ENCODE measurements at regions not wholly inside any gene's neighbourhood (a gene's known extent, or its start where the extent isn't known, plus 50 kb on each side); places are given as distances from the start of the nearest gene placed in this dataset.
"Not testable (repeated sequence)": the region's sequence is repeated elsewhere in the genome, so short reads cannot be mapped to it uniquely, and the experiment has no call there.

- no peak for DNase-seq
Observed at GRCh38 chr2:173678186-173678585, 287.0 kb downstream of the SP3 start.

GRCh38 chr2:173680574-173680973, 284.6 kb downstream of the SP3 start:
- no peak for DNase-seq

DNA sequence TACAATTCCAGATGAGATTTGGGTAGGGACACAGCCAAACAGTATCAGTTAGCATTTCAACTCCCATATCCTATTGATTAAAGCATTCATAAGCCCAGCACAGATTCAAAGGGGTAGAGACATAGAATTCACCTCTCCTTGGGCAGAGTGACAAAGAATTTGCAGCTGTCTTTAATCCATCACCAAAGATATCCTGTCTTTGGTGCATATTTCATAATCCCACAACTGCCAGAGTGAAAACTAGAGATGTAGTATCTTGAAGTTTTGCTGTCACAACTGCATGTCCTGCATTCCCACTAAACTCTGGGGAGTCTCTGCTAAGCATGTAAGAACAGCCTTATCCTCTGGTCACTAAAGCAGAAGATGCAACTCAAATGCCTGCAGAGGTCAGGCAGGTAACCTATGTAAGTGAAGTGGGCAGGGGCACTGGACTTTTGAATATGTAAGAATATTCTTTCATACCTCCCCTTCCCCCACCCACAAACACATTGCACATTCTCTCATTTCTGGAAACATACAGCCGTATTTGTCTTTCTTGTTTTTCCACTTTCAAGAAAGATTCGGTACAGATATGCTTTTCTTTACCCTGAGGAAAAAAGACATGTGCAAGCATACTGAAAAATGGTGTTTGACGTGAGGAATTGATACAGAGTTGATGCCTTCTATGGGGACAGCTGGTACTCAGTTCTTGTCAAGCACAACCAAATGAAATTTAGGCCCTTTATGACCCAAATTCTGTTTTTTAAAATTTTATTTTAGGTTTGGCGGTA, 283.1 kb downstream of the SP3 start:
- DNase-seq = no peak

DNA sequence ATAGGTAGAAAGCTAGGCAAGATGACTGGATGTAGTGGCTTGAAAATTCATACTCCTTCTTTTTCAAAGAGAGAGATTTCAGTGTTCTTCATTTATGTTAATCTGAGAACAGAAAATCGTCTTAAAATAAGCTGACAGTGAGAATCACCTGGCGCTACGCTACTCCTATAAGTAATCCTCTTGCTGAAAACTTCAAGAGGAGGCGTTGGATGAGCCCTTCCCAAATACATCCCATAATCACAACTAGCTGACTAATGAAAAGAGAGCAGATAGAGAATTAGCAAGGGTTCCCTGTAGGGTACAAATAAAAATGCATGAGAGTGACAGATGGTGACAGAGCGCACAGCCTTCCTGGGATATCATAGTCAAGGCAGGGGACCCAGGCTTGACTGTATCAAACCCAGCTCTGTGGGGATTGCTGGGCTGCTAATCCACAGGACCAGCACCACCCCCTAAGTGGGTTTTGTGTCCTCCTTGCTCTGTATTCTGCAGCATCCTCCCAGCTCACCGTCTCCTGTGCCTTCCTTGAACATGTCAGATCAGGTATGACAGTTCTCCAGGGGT, 280.2 kb downstream of the SP3 start:
- DNase-seq = no peak

GRCh38 chr2:173690349-173690748, 274.8 kb downstream of the SP3 start:
- no peak for DNase-seq

DNA sequence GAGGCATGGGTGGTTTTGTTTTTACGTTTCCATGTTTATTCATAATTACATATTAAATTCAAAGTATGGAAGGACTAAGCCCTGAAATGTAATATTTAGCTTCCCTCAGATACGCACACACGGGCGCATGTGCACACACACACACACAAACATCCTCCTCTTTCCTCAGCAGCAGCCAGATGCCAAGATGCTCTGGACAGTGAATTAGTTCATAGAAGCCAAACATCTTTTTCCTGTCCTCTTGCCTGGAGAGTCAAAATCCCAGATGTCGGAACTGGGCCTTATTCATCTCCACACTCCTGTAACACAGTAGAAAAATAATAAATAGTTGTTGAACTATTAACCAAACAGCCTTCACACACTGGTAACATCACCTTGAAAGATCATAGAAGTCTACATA, 273.1 kb downstream of the SP3 start:
- no peak for DNase-seq

DNA sequence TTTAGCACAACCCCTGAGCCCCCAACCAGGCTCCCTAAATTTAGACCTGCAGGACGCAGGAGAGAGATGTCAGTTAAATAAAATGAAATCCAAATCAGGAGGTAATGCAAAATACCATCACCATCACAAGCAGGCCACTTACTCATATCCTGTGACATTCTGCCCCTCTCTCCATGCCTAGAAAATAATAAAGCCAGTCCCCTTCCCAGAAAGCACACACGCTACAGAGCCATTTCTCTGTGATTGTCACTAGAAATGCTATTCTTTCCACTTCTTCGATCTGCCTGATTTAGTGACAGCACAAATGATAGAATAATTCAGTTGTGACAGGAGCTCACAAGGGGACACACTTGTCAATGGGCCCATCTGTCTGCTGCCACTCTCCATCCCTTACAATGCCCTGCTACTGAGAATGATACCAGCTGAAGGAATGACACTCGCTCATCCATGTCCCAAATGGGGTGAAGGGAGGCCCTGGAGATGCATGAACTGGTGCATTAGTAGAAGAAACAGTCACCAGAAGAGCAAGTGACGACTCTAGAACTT, 272.1 kb downstream of the SP3 start:
- no peak for DNase-seq

- DNase-seq = no peak
Observed at GRCh38 chr2:173696274-173696673, 268.9 kb downstream of the SP3 start.

DNA sequence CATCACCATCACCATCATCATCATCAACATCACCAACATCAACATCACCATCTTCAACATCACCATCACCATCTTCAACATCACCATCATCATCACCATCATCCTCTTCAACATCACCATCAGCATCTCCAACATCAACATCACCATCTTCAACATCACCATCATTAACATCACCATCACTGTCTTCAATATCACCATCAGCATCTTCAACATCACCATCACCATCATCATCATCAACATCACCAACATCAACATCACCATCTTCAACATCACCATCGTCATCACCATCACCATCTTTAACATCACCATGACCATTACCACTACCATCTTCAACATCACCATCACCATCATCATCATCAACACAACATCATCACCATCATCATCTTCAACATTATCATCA, 267.2 kb downstream of the SP3 start:
- no peak for DNase-seq

DNA sequence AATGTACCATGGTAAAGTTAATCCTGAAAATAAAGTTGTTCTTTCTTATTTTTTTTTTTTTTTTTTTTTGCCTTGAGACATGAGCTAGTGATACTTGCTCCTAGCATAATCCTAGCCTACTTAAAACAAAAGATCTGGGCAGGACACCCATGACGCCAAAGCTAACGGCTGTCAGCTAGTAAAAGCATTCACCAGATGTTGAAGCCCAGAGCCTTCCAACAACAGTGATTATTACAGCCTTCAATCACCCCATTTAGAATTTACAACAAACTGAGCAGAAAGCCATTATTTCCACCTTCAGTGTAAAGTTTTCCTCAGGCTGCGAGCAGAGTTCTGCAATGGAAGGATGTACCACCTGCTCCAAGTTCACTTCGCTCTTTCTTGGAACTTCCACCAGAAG, 259.5 kb downstream of the SP3 start:
- no peak for DNase-seq

- DNase-seq = no peak
Observed at GRCh38 chr2:173706936-173707335, 258.2 kb downstream of the SP3 start.

GRCh38 chr2:173708806-173709205, 256.4 kb downstream of the SP3 start:
- no peak for DNase-seq

- DNase-seq = no peak
Observed at GRCh38 chr2:173711816-173712215, 253.4 kb downstream of the SP3 start.

- no peak for DNase-seq
Observed at GRCh38 chr2:173713904-173714555, 251.1 kb downstream of the SP3 start.

- no peak for DNase-seq
Observed at GRCh38 chr2:173715441-173715840, 249.7 kb downstream of the SP3 start.

- DNase-seq = no peak
Observed at GRCh38 chr2:173716458-173717052, 248.6 kb downstream of the SP3 start.

GRCh38 chr2:173719471-173719870, 245.7 kb downstream of the SP3 start:
- DNase-seq = no peak

DNA sequence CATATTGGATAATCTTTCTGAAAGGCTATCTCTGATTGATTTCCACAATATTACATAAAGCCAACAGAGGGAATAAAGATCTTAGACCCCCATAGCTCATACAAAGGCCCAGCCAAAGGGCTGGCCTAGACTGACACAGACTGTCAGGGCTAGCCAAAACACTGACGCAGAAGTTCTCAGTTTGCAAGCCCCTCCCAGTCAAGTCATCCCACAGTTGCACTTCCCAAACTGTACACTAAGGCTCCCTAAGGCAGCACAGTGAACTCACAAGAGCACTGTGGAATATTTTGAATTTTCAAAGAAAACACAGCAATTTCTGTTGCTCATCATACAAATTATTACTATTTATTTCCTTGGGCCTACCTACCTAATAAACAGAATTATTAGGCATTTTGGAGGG, 244.9 kb downstream of the SP3 start:
- no peak for DNase-seq

DNA sequence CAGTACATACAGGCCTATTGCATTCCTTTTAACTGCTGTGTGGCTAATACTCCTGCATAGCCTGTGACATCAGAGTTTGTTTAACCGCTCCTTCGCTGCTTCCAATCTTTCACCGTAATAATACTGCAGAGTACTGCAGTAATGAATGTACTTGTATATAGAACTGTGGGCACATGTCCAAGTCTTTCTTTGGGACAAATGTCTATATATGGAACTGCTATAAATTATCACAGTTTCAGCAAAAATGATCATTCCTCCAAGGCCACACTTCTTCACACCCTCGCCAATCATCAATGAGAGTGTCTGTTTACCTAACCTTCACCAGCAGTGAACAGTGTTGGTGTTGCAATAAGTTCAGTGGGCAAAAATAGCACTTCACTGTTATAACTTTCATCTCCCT, 230.4 kb downstream of the SP3 start:
- no peak for DNase-seq

DNA sequence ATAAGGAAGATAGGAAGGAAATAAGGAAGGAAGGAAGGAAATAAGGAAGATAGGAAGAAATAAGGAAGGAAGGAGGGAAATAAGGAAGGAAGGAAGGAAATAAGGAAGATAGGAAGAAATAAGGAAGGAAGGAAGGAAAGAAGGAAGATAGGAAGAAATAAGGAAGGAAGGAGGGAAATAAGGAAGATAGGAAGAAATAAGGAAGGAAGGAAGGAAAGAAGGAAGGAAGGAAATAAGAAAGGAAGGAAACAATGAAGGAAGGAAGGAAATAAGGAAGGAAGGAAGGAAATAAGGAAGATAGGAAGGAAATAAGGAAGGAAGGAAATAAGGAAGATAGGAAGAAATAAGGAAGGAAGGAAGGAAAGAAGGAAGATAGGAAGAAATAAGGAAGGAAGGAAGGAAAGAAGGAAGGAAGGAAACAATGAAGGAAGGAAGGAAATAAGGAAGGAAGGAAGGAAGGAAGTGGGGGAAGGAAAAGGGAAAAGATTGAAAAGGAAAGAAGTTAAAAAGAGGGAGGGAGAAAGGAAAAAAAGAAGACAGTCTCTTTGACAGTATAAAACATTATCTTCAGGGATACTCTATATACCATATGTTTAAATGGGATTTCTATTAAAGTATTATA, 227.1 kb downstream of the SP3 start:
- DNase-seq = not testable (repeated sequence)

- no peak for DNase-seq
Observed at GRCh38 chr2:173739006-173739405, 226.2 kb downstream of the SP3 start.

DNA sequence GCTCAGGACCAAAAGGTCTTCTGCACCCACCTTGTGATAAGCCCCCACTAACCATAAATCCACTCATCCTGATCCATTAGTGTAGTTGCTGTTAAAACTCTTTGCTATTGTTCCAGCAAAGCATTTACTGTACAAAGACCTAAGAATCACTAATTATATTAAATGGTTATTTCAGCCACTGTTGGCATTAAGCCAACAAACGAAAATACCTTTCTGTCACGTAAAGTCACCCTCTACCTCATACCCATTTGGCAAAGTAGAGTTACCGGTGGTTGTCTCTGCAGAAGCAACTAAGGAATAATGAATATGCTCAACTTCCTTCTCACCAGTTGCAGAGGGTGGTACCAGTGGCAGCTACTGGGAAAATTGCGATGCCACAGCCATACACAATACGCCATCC, 224.5 kb downstream of the SP3 start:
- no peak for DNase-seq

- no peak for DNase-seq
Observed at GRCh38 chr2:173741759-173742158, 223.4 kb downstream of the SP3 start.

Measured in stimulated activated CD4-positive, alpha-beta T cell treated with anti-CD3 and anti-CD28 coated beads, Interleukin-4, amount 100 ng/mL, for 1 hour (primary cell).